ENCODE measurements at regions not wholly inside any gene's neighbourhood (a gene's known extent, or its start where the extent isn't known, plus 50 kb on each side); places are given as distances from the start of the nearest gene placed in this dataset.

- 0 out of 2 replicates have a peak overlapping the region, but pooled peaks have one; percentile 41 for H2AFZ ChIP-seq (ENCODE audit: low read length)
- TF ChIP-seq CTCF (IDR thresholded peaks at IDR 0.05; ENCODE audit: low read length) (no peak), EZH2 (IDR thresholded peaks at IDR 0.05; ENCODE audit: borderline replicate concordance, low read length) (no peak)
- H3K4me3 ChIP-seq (ENCODE audit: low read depth, low read length, poor library complexity, severe bottlenecking) = no peak overlapping the region
- no peaks in the 10 kb centered on the region for H3F3A ChIP-seq (ENCODE audit: insufficient read depth, low read length)
- no peaks in the 10 kb centered on the region for H3K27me3 ChIP-seq (ENCODE audit: insufficient read depth, low read length)
- H4K20me1 ChIP-seq (ENCODE audit: insufficient read depth, low read length) = no peaks in the 10 kb centered on the region
- no peaks in the 10 kb centered on the region for H3K36me3 ChIP-seq (ENCODE audit: insufficient read depth, low read length)
- H3K4me2 ChIP-seq (ENCODE audit: low read length) = no peak overlapping the region
- no peak overlapping the region for H3K27ac ChIP-seq (ENCODE audit: low read depth, low read length, poor library complexity, severe bottlenecking)
- H3K79me2 ChIP-seq (ENCODE audit: insufficient read depth, low read length) = no peaks in the 10 kb centered on the region
- H3K9me3 ChIP-seq (ENCODE audit: low read length) = no peaks in the 10 kb centered on the region
- no peaks in the 10 kb centered on the region for H3K9me2 ChIP-seq (ENCODE audit: low read depth, low read length)
- no peak overlapping the region for H3K9ac ChIP-seq (ENCODE audit: low read length)
- H3K4me1 ChIP-seq (ENCODE audit: insufficient read depth, low read length, severe bottlenecking) = peaks cover 23% of the 10 kb centered on the region
These were observed 182.3 kb downstream of the C9orf152 start for GRCh38 chr9:110025551-110026170.

- H3K4me3 ChIP-seq (ENCODE audit: low read depth, low read length, poor library complexity, severe bottlenecking) = no peak overlapping the region
- no peak overlapping the region; the same call in 1 of the 2 replicates for H3K9ac ChIP-seq (ENCODE audit: low read length)
- H3K79me2 ChIP-seq (ENCODE audit: insufficient read depth, low read length) = no peaks in the 10 kb centered on the region
- H3K9me2 ChIP-seq (ENCODE audit: low read depth, low read length) = no peaks in the 10 kb centered on the region
- peaks cover 17% of the 10 kb centered on the region for H3K4me1 ChIP-seq (ENCODE audit: insufficient read depth, low read length, severe bottlenecking)
- H3F3A ChIP-seq (ENCODE audit: insufficient read depth, low read length) = no peaks in the 10 kb centered on the region
- no peaks in the 10 kb centered on the region for H3K36me3 ChIP-seq (ENCODE audit: insufficient read depth, low read length)
- peak overlapping the region; percentile 17; the same call in 1 of the 2 replicates for H2AFZ ChIP-seq (ENCODE audit: low read length)
- no peak overlapping the region for H3K4me2 ChIP-seq (ENCODE audit: low read length)
- H3K27me3 ChIP-seq (ENCODE audit: insufficient read depth, low read length) = no peaks in the 10 kb centered on the region
- TF ChIP-seq EZH2 (IDR thresholded peaks at IDR 0.05; ENCODE audit: borderline replicate concordance, low read length) = no peak
- TF ChIP-seq CTCF (IDR thresholded peaks at IDR 0.05; ENCODE audit: low read length) = no peak
- no peaks in the 10 kb centered on the region for H4K20me1 ChIP-seq (ENCODE audit: insufficient read depth, low read length)
- H3K27ac ChIP-seq (ENCODE audit: low read depth, low read length, poor library complexity, severe bottlenecking) = no peak overlapping the region
- no peaks in the 10 kb centered on the region for H3K9me3 ChIP-seq (ENCODE audit: low read length)
These were observed 180.3 kb downstream of the C9orf152 start for GRCh38 chr9:110027671-110028081.

DNA sequence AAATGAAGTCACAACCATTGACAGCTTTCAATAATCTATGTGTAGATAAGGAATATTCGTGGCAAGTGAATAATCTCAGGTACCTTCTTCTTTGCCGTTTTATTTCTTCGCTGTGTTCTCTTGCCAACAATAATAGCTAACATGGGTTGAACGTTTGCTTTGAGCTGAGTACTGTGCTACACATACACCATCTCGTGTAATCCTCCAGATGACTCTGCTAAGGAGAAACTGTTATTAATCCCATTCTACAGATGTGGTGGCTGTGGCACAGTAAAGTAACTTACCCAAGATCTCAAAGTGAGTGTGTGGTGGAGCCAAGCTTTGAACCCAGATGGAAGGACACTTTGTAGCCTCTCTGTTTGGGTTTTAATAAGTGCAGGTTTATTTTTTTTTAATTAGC, 179.7 kb downstream of the C9orf152 start:
- no peak overlapping the region for H3K4me3 ChIP-seq (ENCODE audit: low read depth, low read length, poor library complexity, severe bottlenecking)
- H2AFZ ChIP-seq (ENCODE audit: low read length) = no peak overlapping the region
- H3K9me3 ChIP-seq (ENCODE audit: low read length) = no peaks in the 10 kb centered on the region
- no peak overlapping the region for H3K27ac ChIP-seq (ENCODE audit: low read depth, low read length, poor library complexity, severe bottlenecking)
- TF ChIP-seq EZH2 (IDR thresholded peaks at IDR 0.05; ENCODE audit: borderline replicate concordance, low read length) (no peak), CTCF (IDR thresholded peaks at IDR 0.05; ENCODE audit: low read length) (no peak)
- no peaks in the 10 kb centered on the region for H3F3A ChIP-seq (ENCODE audit: insufficient read depth, low read length)
- H4K20me1 ChIP-seq (ENCODE audit: insufficient read depth, low read length) = no peaks in the 10 kb centered on the region
- H3K9me2 ChIP-seq (ENCODE audit: low read depth, low read length) = no peaks in the 10 kb centered on the region
- H3K36me3 ChIP-seq (ENCODE audit: insufficient read depth, low read length) = no peaks in the 10 kb centered on the region
- no peaks in the 10 kb centered on the region for H3K27me3 ChIP-seq (ENCODE audit: insufficient read depth, low read length)
- H3K79me2 ChIP-seq (ENCODE audit: insufficient read depth, low read length) = no peaks in the 10 kb centered on the region
- H3K9ac ChIP-seq (ENCODE audit: low read length) = no peak overlapping the region
- H3K4me2 ChIP-seq (ENCODE audit: low read length) = no peak overlapping the region
- H3K4me1 ChIP-seq (ENCODE audit: insufficient read depth, low read length, severe bottlenecking) = peaks cover 17% of the 10 kb centered on the region
